CD4-positive, alpha-beta T cell treated with Interleukin-2 at 100 ng/mL for 4 hours (primary cell): ENCODE measurements at regions not wholly inside any gene's neighbourhood (a gene's known extent, or its start where the extent isn't known, plus 50 kb on each side); places are given as distances from the start of the nearest gene placed in this dataset.

Experiments used
- DNase-seq: peaks from one replicate; pipeline ENCODE4 v3.0.0-alpha.2; 2020; ENCODE audit warnings: low spot score

DNA sequence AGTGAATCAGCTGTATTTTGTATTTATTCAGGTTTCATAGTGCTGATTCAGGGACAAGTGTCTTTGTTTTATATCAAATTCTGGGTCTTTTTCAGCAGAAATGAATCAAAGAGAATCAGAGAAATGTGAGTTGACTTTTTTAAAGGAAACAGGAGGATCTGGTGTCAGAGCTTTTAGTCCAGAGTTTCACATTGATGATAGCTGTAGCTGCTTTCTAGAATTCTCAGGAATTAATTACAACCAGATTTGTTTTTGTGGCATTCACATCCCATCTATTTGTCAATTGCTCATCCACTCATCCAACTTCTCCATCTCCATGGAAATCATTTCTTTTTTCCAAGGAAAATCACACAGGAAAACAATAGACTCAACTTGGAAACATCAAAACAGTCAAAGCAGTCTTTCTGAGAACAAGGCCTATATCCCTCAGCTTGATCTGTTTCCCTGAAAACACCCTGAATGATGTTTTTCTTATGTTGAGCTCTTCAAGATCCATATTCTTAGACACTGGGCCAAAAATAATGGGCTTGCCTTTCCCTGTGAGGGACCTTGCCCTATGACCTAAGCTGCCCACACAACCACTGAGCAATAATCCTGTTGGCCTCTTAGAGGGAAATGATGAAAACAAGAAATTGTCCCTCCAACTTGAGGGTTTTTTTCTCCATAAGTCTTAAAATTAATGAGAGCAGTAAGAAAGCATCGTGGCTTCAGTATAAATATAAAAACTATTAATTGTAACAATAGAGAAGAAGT, 249.5 kb upstream of the FN1 start:
- no peak for DNase-seq

DNA sequence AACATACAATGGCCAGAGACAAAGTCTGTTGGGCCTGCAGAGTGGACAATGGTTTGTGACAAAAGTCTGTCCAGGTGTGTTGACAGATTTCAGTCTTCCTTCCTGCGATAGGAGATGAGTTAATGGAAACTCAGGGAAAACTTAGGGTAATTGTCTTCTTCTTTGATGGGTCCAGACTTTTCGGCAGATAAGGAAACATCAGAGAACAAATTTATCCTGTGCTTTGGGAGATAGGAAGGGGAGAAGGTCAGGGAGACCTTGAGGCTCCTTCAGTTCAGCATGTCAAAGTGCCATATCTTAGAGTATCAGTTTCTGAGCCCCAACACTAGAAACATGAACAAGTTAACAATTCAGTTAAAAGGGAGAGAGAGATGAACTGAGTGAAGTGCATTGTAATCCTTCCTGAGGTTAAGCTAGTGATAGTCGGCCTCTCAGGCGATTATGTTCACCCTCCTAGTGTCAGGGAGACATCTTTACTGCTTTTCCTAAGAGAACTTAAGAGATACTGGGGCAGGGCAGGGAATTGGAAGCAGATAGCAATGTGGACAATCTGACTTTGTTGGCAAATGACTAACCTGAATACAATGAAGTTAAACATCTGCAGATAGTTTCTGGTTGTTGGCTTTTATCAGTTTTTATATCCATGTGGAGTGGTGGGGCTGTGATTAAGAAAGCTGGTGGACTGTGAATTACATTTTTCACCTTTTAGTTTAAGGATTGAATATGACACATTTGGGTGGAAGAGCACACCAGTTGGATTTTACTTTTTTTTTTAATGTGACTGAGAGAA, 248.8 kb upstream of the FN1 start:
- no peak for DNase-seq

DNA sequence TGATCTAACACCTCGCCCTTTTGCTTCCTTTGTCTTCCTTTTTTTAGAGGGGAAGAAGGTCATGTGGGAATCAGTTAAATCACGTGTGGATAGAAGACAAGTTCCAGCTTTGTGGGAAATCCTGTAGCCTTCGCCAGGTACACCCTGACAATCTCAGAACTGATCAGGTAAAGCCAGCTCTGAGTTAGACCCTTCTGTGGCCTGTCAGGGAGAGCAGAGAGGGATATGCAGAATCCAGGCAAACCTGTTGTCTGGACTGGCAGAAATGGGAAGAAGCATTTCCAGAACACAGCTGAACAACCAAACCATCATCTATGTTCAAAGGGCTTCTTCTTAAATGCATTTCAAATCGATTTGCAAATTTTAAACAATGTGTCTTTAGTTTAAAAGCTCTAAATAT, 247.4 kb upstream of the FN1 start:
- no peak for DNase-seq

DNA sequence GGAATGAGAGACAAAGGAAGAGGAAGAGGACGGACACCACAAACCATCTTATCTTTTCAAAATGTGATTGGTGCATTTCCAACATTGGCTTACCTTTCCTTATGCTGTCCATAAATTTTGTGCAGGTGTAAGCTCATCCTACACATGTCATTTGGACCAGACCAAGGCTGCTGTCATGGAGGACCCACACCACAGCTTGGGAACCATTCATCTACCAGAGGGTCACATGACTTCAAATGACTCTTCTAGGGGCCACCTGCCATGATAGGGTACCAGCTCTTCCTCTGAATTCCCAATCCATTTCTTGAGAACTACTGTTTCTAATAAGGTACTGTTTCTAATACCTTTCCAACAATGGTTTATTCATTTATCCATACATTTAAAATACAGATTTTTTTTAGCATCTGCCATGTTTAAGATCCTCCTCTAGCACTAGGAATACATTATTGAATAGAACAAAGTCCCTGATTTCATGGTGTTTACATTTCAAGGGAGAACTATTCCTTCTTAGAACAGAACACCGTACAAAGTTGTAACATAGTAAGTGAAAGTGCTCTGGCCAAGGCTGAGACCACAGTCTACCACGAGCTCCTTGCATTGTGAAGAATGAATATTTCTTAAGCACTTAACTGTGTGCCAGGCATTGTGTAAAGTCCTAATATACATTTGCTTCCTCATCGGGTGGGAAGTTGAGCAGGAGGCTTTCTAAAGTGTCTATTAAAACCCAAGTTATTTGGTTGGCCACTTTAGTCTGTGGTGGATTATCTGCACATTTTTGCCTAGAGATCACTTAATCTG, 246.1 kb upstream of the FN1 start:
- DNase-seq = no peak

DNA sequence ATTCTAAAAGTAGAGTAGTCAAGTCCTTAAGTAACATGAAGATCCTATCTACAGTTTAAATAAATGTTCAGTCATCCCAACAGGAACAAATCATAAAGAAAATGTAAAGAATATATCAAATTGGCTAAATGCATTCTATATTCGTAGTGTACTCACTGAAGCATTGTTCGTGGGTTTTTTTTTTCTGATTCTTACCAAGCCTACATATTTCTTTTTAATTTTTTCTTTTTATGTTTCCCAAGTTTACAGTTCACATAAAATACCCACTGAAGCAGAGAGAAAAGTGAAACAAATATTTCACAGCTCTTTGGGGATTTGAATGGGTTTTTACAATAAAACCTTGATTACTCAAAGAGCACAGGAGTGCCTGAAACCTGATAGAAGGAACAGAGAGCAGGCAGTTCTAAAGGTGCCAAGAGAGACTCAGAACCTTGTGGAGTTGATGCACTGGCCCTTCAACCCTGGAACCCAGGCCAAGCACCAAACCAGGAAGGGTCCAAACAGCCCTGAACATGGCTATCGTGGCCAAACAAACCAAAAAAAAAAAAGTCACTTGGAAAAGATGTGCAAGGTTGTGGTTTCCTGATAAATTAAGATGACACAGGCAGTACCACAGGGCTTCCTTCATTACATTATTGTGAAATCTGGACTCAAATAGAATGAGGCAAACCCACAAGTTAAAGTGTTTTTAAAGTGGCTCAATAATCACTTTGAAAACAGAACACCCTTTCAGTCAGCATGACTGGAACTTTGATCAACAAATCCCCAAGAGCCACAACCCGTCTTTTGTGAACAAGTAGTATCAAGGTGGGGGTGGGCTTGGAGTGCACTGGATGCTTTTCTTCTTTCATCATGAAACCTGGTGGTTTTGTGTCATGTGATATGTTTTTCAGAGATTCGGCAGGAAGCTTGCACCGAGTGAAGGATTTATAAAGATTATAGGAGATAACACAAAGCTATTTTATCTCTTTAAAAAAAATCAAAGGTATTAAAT, 245.0 kb upstream of the FN1 start:
- DNase-seq = peak; percentile 21

DNA sequence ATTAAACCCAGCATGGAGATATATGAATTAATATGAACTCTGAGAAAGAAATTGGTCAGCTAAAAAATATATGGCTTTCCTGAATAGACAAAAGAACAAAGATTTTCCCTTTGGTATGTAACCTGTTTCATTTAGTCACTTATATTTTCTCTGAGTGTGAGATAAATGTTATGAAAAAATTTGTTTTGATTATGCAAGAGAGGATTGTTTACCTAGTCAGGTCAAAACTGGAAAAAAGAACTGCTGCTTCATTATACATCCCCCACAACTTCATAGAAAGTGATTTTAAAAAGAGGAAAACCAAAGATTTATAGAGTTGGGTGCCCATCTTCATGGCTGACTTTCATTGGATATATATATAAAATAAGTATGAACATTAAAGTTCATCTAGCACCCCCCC, 242.2 kb upstream of the FN1 start:
- DNase-seq = no peak

DNA sequence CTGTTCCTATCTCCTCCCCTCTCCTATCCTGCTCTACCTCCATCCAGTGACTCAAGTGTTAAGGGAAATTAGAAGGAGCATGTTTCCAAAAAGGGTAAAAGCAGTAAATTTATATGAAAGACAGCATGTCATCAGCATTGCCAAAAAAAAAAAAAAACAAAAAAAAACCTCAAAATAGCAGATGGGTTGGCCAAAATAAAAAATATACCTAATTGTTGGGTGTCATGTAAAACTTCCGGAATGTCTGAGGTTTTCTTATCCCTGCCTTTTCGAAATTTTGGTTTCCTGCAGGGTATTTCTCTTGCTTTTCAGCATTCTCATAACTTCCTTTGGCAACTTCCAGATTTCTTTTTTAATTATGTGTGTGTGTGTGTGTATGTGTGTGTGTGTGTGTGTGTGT, 241.6 kb upstream of the FN1 start:
- no peak for DNase-seq

DNA sequence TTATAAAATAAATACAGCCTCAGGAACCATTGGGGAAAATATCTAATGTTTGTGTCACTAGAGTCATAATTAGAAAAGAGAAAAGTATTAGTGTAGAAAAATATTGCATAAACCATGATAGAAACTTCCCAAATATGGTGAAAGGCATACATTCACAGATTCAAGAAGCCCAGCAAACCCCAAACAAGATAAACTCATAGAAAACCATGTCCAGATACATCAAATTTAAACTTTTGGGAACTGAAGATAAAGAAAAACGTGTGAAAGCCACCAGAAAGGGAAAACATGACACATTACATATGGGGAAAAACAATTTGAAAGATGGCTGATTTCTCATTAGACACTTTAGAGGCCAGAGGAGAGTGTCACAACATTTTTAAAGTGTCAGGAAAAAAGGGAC, 236.5 kb upstream of the FN1 start:
- DNase-seq = no peak

DNA sequence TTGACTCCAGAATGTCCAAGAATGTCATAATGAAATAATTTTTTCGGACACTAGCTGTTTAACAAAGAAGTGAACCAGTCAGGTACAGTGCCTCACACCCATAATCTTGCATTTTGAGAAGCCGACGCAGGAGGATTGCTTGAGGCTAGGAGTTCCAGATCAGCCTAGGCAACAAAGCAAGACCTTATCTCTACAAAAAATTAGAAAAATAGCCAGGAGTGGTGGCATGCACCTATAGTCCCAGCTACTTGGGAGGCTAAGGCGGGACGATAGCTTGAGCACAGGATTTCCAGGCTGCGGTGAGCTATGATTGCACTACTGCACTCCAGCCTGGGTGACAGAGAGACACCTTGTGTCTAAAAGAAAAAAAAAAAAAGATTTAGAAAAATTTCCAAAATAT, 235.8 kb upstream of the FN1 start:
- no peak for DNase-seq

DNA sequence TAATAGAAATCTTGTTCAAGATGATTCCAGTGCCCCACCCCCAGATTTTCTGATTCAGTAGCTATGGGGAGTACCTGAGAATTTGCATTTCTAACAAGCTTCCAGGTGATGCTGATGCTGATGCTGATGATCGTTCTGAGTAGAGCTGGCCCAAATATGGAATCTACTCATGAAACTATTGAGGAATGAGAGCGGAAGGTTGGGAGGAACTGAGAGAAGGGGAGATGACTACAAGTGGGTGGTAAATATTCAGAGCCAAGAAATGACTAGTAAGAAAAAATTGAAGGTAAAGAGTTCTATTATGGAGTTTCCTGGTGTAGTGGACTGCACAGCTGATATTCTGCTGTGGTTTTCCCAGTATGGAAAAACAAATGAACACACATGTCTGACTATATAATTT, 235.4 kb upstream of the FN1 start:
- no peak for DNase-seq

DNA sequence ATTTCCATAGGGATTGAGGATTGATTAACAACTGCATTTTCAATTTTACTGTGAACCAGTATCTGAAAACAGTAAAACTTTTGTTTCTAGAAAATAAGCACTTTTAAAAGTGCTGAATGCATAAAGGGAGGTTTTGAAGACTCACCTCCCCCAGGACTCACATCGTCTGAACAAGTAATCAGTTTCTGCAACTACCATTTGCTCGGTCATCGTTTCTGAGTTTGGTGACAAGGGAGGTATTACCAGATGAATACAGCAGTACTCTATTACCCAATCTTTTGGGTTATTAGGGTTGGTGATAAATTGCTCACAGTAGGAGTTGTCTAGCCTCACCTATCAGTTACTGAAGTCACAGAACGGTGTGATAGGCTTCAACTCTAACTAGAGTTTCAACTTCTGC, 234.5 kb upstream of the FN1 start:
- DNase-seq = no peak

DNA sequence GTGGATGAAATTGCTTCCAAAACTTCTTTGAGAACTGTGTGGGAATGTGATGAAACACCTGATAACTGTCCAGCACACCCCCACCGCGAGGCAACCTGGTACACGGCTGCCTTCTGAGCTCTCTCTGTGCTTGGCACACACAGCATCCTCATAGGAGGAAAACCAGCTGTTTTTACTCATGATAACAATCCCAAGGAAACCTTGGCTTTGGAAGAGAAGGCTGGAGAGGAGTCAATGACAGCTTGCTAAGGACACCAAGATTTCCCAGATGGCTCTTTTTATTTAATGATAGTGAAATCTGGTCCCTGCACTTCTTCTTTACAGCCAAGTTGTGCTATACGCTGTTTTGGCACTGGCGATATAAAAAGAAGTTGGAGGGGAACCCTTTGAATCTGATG, 232.5 kb upstream of the FN1 start:
- DNase-seq = no peak

DNA sequence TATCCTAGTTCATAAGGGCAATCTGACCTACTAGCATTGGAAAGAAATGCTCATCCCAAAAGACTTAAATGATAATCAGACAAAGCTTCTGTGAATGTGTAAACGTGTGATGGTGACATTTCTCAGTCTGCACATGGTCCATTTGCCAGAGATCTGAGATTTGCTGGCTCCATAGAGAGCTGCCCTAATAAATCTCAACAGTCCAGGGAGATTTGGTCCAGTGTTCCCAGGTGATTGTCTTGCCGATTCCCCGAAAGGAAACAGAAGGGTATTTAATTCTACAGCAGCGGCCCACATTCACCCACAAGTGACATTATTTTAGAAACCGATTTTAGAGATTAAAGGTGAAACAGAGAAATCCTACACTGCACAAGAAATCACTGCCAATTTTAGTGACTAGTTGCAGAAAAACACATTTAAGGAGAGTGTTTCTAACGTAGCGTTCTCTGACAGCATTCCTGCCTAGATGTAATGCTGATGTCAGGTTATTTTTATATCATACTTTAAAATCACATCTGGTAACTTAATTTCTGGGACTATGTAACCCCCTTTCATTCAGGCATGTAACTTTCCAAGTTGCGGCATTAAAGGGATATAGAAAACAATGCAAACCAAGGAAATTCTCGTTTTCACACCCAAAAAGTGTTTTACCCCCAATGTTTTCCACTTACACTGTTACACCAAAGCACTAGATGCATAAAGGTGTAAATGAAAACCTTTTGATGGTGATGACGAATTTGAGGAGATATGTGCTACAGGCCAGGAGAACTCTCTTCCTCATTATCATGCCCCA, 231.9 kb upstream of the FN1 start:
- DNase-seq = no peak

DNA sequence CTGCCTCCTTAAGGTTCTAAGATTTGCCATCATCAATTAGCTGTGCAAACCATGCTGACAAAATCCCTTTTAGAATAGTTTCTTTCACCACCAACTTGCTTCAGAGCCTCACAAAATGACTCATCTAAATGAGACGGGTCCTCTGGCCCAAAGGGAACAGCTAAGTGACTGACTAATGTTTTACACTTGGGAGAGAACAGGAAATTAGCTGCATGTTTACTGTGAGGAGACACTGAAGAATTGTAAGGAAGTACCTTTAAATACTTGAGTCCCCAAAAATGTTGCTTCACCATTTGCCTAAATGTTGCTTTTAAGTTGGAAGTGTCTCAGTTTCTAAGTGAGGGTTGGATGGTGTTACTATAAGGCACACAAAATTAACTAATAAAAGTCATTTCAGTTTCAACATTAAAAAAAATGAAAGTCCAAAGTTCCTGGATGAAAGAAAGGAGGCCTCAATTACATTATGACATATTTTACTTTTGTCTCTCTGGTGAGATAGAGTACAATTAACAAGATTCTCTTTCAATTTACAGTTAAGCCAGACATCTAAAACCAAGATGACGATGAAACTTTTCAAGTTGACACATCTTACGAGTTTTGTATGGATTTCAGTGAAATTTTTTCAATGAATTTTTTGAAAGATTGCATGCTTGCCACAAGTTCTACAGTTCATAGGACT, 229.1 kb upstream of the FN1 start:
- no peak for DNase-seq

DNA sequence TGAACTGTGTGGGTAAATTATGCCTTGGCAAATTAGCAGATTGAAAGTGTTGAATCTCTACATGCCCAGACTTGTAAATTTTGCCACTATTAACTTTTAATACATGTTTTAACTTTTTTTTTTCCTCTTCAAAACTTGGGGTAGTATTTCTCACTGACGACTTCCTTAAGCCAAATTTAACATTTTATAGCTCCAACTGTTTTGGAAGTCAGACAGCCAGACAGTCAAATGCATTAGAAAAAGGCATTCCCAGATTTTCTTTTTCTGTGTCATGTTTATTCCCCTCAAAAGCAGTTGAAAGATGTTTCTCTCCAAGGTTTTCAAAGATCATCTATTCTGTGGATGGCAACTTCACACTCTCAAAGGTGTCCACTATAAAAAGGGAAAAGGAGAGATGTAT, 226.8 kb upstream of the FN1 start:
- DNase-seq = no peak

DNA sequence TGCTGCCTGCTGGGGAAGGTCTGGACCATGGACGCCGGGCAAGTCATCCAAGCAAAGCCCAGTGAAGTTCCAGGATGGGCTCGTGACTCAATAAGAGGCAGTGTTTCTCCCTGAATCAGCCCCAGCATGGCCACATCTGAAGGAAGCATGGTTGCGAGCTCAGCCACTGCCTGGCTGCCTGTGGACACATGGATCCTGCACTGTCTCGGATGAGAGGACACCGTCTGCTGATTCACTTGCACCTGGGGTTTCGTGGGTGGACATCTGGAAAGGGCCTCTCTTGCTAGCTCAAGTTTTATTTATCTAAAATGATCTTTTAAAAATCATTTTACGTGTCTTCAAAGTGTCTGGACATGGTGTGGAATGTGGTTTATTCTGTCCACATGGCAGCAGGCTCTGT, 224.8 kb upstream of the FN1 start:
- DNase-seq = no peak

DNA sequence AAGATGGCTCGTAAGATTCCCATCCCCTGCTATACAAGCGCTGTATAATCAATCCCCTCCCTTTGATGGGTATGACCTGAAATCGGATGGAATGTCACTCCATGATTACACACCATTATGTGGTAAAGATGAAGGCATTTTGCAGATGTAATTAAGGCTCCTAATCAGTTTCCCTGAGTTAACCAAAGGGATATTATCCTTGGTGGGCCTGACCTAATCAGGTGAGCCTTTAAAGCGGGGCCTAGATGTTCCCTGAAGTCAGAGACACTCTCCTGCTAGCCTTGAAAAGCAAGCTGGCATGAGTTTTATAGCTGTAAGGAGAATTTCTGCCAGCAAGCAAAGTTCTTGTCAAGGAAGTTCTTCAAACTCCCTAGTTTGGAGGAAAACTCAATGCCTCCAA, 223.8 kb upstream of the FN1 start:
- DNase-seq = no peak

DNA sequence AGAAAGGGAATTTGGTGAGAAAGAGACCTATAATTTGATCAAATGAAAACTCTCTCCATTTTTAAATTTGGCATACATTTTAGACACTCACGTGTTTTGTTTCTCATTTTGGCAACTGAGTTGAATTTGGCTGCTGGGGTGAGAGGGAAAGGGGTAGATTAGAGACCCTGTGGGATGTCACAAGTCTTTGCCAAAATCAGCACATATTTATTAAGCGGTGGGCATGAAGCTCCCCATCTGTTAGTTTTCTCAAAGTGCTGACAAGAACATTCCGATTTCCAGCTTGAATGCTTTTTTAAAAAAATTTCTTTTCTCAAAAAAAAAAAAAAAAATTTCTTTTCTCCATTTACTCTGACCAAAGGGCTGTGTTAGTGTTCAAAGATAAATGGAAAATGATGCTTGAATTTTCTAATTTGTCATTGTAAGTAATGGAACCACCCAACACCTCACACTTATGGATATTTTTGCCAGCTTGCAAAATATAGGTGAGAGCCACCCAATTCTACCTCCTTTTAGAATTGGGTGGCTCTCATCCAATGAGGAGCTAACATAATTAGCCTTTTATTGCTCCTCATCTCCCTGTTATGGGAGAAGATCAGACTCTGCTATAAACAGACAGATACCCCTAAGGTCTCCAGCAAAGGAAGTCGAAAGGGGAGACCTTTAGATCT, 222.9 kb upstream of the FN1 start:
- no peak for DNase-seq

DNA sequence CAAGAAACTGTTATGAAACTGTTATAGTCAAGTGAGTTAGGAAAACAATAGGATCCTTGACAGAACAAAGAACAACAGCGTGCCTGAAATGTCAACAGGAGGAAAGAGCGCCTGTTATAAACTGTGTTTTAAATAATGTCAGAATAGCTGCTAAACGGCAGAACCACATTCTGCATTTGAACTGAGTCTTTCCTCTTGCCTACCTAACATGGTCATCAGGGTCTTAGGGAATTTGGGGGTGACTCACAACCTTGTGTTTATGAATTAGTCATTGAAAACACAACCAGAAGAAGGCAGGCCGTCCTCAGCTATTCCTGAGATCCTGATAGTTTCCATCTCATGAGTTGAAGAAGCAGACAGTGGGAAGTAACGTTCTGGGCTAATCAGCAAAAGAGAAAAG, 222.0 kb upstream of the FN1 start:
- DNase-seq = no peak
